HG02678 (cell line): ENCODE measurements at regions not wholly inside any gene's neighbourhood (a gene's known extent, or its start where the extent isn't known, plus 50 kb on each side); places are given as distances from the start of the nearest gene placed in this dataset.

ENCODE experiments used
- ATAC-seq: cut with Tn5 transposase; IDR thresholded peaks from one replicate; pipeline ENCODE4 v1.9.1; 2021; ENCODE audit warnings: mild to moderate bottlenecking, moderate library complexity; ENCODE audit not compliant: unreplicated experiment

DNA sequence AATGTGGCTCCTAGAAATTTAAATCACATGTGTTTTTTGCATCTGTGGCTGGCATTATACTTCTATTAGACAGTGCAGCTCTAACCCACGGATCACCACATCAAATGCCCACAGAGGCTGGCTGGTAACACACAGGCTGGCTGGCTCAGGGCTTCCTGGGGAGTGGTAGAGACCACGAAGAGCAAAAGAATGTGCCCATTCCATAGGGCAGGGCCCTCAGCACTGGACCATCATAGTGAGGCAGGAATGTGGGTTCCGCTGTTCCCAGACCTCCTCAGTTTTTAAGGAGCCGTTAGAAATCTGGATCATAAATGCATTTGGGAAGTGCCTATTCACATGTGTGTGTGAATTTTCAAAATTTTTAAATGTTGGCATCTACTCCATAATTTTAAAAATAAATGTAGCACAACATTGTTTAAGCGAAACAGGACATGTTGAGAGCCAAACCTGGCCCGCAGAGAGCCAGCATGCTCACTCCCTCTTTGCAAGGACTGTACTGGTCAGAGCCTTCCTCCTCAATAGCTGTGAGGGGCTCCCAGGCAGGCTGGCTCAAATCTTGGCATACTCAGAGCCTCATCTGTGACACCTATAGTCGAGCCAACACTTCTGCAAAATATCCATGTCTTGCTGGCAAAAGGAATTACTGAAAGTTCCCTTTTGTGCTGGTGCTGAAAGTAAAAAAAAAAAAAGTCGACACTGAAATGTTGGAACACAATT lies 190.5 kb downstream of the FNDC1 start:
- no peak for ATAC-seq

DNA sequence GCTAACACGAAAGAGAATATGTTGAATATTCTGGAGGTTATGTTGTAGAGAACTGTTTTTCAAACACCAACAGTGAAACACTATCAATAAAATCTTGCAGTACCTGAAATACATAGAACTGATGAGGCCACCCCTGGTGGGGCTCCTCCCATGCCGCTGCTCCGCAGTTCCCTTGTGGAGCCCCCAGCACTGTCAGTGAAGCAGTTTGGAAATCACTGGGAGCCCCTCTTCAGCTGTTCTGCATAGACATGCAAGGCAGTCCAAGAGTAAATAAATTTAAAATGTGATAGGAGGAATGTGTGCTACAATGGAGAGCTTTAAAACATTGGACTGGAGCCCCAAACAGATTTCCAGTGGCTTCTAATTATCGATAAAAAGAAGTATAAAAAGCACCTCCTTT lies 189.4 kb downstream of the FNDC1 start:
- ATAC-seq = no peak

GRCh38 chr6:159357211-159357915 lies 188.2 kb downstream of the FNDC1 start:
- ATAC-seq = no peak

- no peak for ATAC-seq
These were observed 184.0 kb downstream of the FNDC1 start for GRCh38 chr6:159353193-159353592.

DNA sequence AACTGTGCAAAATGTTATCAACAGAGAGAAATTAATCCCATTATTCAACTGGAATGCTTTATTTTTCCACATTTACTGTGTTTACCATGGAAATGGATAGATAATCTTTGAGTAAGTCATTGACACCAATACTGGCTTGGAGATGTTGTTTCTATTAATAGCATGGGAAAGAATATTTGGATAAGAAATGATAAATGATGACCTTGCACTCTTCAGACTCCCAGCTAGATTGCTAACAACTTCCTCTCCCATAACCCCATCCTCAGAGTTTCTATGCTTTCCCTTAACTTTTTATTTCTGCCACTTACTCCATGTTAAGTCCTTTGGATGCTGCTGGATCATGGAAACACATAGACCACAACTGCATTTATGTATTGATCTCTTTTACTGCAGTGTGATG lies 182.5 kb downstream of the FNDC1 start:
- ATAC-seq = no peak

- no peak for ATAC-seq
These were observed 180.7 kb downstream of the FNDC1 start for GRCh38 chr6:159349915-159350314.

GRCh38 chr6:159343709-159344108 lies 174.5 kb downstream of the FNDC1 start:
- ATAC-seq = no peak

DNA sequence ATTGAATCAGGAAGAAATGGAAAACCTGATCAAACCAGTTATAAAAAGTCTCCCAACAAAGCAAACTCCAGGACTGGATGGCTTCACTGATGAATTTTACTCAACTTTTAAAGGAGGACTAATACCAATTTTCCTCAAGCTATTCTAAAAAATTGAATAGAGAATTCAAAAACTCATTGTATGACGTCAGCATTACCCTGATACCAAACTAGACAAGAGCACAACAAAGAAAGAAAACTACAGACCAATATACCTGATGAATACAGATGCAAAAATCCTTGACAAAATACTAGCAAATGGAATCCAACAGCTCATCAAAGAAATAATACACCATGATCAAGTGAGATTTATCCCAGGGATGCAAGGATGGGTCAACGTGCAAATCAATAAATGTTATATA lies 172.9 kb downstream of the FNDC1 start:
- no peak for ATAC-seq

- no peak for ATAC-seq
These were observed 164.9 kb downstream of the FNDC1 start for GRCh38 chr6:159334068-159334467.

DNA sequence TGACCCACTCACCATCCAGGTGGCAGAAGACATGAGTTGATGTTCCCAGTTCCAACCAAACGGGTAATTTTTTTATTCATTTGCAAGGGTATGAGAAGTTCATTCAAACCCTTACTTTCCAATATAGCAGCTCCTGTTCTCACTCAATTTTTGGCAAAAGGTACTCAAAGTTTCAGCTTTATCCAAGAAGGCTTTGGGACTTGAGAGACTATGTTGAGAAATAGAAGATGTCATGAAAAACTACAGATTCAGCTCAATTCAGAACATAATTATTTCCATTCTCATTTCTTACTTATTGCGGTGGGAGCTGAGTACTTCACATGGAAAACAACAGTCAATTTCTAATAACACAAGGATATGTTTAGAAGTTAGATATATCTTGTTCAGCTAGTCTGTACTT lies 162.3 kb downstream of the FNDC1 start:
- no peak for ATAC-seq

DNA sequence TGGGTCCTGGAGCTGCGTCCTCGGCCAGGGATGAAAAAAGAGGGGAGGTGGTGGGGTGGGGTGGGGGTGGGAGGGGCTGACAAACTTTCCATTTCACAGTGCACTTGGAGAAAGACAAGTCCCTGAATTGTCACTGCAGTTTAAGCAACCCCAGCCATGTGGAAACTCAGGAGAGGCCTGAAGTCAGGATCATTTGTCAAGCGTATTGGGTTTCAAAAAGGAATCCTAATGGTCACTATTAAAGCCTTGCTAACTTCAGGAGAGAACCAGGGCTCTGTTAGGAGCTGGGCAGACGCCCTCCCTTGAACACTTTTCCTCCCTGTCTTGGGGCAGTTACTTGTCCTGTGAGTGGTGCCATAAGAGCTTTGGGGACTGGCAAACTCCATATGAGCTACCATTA lies 159.9 kb downstream of the FNDC1 start:
- ATAC-seq = no peak

DNA sequence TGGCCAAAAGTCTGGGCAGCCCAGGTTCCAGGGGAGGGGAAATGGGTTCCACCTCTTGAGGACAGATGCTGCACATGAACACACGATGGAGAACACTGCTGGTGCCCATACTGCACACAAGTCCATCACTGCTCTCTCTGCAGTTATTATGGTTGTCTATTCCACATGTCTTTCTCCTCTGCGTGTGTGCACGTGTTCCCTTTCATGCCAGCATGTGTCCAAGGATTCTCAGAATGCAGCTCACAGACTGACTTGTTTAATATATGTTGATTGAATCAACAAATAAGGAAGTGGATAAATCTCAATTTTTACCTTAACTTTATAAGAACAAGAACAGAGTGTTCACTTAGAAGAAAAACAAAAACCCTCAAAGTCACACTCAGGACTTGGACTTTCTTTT lies 158.9 kb downstream of the FNDC1 start:
- ATAC-seq = no peak

DNA sequence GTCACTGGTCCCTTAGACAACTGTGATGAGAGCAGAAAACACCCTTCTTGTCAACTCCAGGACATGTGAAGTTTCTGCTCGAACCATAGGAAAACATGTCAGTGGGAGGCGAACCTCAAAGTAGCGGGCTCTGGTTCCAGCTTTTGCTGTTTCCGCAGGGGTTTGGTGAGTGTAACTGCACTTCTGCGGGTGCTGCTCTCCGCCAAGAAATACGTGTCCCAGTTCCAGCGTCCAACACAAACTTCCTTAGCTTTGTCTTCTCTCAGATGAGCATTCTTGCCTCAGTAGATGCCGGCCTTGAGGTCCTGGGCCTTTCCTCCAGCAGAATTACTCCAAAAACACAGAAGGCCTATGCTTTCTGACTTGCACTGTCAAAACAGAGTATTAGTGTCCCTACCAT lies 156.3 kb downstream of the FNDC1 start:
- no peak for ATAC-seq

GRCh38 chr6:159324596-159324995 lies 155.4 kb downstream of the FNDC1 start:
- ATAC-seq = no peak
